ENCODE measurements at regions not wholly inside any gene's neighbourhood (a gene's known extent, or its start where the extent isn't known, plus 50 kb on each side); places are given as distances from the start of the nearest gene placed in this dataset.

GRCh38 chr17:72373910-72374741, 253.3 kb downstream of the SOX9 start:
- TF ChIP-seq POLR2AphosphoS5 (IDR thresholded peaks at IDR 0.05; ENCODE audit: insufficient read depth, low read depth, low read length) = no peak
- TF ChIP-seq, protein P1, sequence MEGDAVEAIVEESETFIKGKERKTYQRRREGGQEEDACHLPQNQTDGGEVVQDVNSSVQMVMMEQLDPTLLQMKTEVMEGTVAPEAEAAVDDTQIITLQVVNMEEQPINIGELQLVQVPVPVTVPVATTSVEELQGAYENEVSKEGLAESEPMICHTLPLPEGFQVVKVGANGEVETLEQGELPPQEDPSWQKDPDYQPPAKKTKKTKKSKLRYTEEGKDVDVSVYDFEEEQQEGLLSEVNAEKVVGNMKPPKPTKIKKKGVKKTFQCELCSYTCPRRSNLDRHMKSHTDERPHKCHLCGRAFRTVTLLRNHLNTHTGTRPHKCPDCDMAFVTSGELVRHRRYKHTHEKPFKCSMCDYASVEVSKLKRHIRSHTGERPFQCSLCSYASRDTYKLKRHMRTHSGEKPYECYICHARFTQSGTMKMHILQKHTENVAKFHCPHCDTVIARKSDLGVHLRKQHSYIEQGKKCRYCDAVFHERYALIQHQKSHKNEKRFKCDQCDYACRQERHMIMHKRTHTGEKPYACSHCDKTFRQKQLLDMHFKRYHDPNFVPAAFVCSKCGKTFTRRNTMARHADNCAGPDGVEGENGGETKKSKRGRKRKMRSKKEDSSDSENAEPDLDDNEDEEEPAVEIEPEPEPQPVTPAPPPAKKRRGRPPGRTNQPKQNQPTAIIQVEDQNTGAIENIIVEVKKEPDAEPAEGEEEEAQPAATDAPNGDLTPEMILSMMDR (IDR thresholded peaks at IDR 0.05; ENCODE audit: extremely low read depth in 1 of 2, insufficient read depth in 1 of 2, low read depth in 1 of 2, low read length in 2 of 2) = no peak
- TF ChIP-seq EZH2 (IDR thresholded peaks at IDR 0.05; ENCODE audit: borderline replicate concordance, low read depth, low read length, severe bottlenecking) = no peak
- TF ChIP-seq FOS (IDR thresholded peaks at IDR 0.05; ENCODE audit: borderline replicate concordance, insufficient read depth, low read length) = no peak
